ENCODE measurements at regions not wholly inside any gene's neighbourhood (a gene's known extent, or its start where the extent isn't known, plus 50 kb on each side); places are given as distances from the start of the nearest gene placed in this dataset.
"Not testable (repeated sequence)": the region's sequence is repeated elsewhere in the genome, so short reads cannot be mapped to it uniquely, and the experiment has no call there.

- no peak for DNase-seq
Measured at GRCh38 chr2:18065249-18065648, 186.8 kb downstream of the KCNS3 start.

DNA sequence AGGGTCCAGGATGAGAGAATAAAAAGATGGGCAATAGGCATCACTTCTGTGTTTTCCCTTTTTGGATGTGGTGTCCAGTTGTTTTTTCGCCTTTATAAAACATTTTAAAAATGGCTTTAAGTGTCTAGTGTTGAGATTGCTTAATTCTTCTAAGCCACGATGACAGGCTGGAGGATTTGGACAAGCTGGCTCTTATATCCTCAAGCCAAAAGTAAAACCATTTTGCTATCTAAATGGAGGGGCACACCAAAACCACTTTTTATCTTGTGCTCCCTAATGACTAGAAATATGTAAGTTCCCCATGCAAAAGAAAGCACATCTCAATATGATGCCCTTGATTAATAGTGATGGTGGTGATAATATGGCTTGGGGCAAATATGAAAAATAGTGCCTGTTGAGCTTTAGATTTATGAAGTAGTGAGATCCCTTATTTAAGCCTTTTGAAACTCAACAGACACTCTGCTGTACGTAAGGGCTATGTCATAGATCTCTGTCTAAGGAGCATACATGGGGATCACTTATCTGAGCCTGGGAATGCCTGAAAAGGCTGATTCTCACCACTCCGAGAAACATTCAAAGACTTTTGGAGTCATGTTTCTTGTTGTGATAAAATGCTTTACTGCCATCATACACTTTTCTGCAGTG lies 185.5 kb downstream of the KCNS3 start:
- no peak for DNase-seq

GRCh38 chr2:18062892-18063291 lies 184.4 kb downstream of the KCNS3 start:
- no peak for DNase-seq

GRCh38 chr2:18061717-18062116 lies 183.2 kb downstream of the KCNS3 start:
- no peak for DNase-seq

DNA sequence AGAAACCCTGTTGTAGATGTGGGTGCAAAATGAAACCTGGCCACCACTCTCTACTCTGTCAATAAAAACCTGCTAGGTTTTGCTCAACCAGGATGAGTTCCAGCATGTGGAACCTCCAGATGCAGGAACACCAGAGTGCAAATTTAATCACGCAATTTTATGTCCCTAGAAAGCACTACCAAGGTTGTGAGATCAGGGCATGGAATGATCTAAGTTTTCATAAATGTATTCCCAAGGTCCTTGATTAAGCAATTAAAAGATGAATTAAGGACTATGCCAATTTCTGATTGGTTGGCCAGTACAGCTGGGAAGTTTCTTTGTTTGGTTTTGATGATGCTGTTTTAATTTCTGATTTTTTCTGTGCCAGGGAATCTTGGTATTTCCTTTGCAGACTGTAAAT lies 179.2 kb downstream of the KCNS3 start:
- DNase-seq: no peak

GRCh38 chr2:18055290-18055689 lies 176.8 kb downstream of the KCNS3 start:
- no peak for DNase-seq

DNA sequence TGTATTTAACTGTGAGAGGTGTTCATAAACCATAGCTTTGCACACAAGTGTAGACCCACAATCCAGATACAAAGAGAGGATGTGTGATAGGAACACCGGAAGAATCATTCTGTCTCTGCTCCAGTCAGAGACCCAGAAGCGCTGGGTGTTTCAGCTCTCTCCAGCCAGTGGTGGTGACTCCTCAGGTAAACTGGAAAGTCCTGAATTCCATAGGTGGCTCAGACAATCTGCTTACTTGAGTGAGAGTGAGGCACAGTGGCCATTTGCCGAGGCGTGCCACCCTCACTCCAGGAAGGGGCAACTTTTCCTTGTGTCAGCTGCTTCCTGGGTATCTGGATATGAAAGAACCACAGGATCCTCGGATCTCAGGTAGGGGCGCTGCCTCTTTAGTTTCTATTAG lies 171.5 kb downstream of the KCNS3 start:
- no peak for DNase-seq

GRCh38 chr2:18049325-18049724 lies 170.9 kb downstream of the KCNS3 start:
- DNase-seq: no peak

GRCh38 chr2:18047896-18048657 lies 169.6 kb downstream of the KCNS3 start:
- DNase-seq: no peak

DNA sequence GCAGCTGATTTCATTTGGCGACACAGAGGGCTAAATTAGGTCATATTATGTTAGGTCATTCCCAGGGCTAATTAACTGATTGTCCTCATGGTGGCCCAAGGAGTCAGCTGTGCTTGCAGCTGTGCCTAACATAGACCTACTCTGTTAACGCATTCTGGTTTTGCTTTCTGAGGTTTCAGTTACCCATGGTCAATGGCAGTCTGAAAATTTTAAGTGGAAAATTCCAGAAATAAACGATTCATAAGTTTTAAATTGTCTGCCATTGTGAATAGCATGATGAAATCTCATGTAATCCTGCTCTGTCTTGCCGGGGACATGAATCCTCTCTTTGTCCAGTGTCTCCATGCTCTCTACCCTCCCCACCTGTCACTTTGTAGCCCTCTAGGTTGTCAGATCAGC lies 168.7 kb downstream of the KCNS3 start:
- no peak for DNase-seq

GRCh38 chr2:18046558-18047212 lies 168.2 kb downstream of the KCNS3 start:
- no peak for DNase-seq

DNA sequence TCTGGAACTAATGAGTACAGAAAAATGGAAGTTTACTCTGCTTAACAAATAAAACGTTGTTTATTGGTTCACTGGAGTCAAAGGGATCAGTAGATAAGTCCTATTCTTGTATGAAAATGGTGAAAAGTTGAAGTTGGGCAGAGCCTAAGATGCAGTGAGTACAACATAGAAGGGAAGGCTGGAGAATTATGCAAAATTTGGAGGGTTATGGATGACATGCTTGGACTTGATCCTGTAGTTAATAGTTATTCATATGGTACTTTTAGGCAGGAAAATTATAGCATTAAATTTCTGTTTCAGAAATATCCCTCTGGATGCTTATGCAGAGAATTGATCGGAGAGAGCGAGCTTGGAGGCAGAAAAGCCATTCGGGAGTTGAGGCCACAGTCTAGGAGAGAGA lies 167.6 kb downstream of the KCNS3 start:
- DNase-seq: no peak

GRCh38 chr2:18045230-18045629 lies 166.8 kb downstream of the KCNS3 start:
- no peak for DNase-seq

GRCh38 chr2:18017381-18017780 lies 138.9 kb downstream of the KCNS3 start:
- DNase-seq: not testable (repeated sequence)

DNA sequence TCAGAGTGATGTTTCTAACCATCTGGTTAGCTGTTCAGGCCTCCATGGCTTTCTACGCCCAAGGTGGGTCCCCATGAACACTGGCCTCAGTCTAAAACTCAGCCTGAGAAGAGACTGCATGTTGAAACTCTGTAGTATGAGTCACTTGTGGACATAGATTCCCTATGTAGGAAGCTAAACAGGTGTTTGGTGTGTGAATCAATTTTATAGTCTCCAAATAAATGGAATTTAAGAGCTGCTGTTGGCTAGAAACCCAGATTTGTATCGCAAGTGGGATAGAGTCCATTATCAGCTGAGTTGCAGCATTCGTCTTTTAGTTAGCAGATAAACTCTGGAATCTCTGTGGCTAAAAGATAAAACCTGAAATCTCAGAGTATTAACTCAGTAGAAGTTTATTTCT lies 131.4 kb downstream of the KCNS3 start:
- no peak for DNase-seq

GRCh38 chr2:18005411-18005810 lies 126.9 kb downstream of the KCNS3 start:
- no peak for DNase-seq

- DNase-seq: no peak
Measured at GRCh38 chr2:18001671-18002070, 123.2 kb downstream of the KCNS3 start.

DNA sequence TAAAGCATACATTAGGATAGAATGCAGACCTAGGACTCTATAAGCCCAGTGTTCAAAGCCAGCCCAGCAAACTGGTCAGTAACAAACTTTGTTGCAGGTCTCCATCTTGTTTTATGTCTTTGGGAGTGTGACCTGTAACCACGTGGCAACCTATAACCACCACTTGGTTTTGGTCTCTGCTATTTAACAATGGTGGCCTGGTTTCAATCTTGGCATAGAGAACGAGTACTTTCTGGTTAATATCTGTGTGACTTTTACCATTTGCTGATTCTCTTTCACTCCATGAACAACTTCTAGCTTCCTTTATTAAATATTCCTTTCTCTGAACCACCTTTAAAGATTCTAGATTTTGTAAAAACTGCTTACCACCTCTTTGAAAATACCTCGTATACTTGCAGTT lies 118.5 kb downstream of the KCNS3 start:
- DNase-seq: no peak

GRCh38 chr2:17995593-17995992 lies 117.1 kb downstream of the KCNS3 start:
- DNase-seq: no peak
